Adrenal gland (tissue), 5 donors: ENCODE measurements at regions not wholly inside any gene's neighbourhood (a gene's known extent, or its start where the extent isn't known, plus 50 kb on each side); places are given as distances from the start of the nearest gene placed in this dataset.

Experiments used
- CTCF ChIP-seq, 6 experiments: fragments of 450-650 bp in 4 of 6; fragments of 200-600 bp in 2 of 6; sonication (generic) in 1 of 6; IDR thresholded peaks; 1 replicate in 5 of 6; 2 replicates in 1 of 6; pipeline versions ENCODE4 v1.5.1 to v1.8.0; 2016 to 2021; ENCODE audit warnings: antibody characterized with exemption in 6 of 6, mild to moderate bottlenecking in 2 of 6, moderate library complexity in 1 of 6
- POLR2A ChIP-seq, 2 donors: fragments of 450-650 bp; IDR thresholded peaks; one replicate each; pipeline ENCODE4 v1.6.1; 2017; ENCODE audit warnings: antibody characterized with exemption in 2 of 2, mild to moderate bottlenecking in 2 of 2, moderate library complexity in 1 of 2
- donor health status: DM: no; HTN: no; CAD: no.

DNA sequence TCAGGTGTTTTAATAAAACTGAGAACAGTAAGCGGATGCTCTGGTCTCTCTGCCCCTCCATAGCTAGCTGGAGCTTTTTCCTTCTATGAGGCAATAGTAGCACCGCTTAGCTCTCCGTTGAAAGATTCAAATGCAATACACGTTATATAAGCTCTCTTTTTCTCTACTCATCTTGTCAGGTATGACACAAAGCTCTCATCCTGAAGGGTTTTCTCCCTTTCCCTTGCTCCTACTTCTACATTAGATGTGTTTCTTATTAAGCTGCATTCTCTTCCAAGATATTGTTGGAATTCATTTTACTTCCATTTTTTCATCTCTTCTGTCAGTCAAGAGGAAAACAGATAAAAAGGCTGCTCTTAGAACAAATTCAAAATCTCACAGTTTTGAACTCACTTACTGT, 434.6 kb upstream of the DDX18 start:
- no peak for TF ChIP-seq CTCF (IDR thresholded peaks at IDR 0.05)
- no peak for TF ChIP-seq POLR2A (IDR thresholded peaks at IDR 0.05)
